ENCODE measurements at regions not wholly inside any gene's neighbourhood (a gene's known extent, or its start where the extent isn't known, plus 50 kb on each side); places are given as distances from the start of the nearest gene placed in this dataset.
"Not testable (repeated sequence)": the region's sequence is repeated elsewhere in the genome, so short reads cannot be mapped to it uniquely, and the experiment has no call there.

GRCh38 chr9:64066736-64067368 lies 1218.2 kb downstream of the FOXD4L5 start:
- H3K4me3 ChIP-seq = no peak overlapping the region
- no peak for DNase-seq (ENCODE audit: low spot score)
- TF ChIP-seq CTCF (IDR thresholded peaks at IDR 0.05) = no peak

GRCh38 chr9:64061013-64061627 lies 1223.9 kb downstream of the FOXD4L5 start:
- TF ChIP-seq CTCF (IDR thresholded peaks at IDR 0.05) = no peak
- DNase-seq (ENCODE audit: low spot score) = no peak
- Histone ChIP-seq H3K27ac (no peak overlapping the region), H3K4me3 (no peak overlapping the region)

More at GRCh38 chr9:64066736-64067368, 1218.2 kb downstream of the FOXD4L5 start:
- no peak overlapping the region for H3K27ac ChIP-seq

- DNase-seq (ENCODE audit: low spot score); H3K27ac ChIP-seq; H3K4me3 ChIP-seq: not testable (repeated sequence)
Observed at GRCh38 chr9:64058070-64058469, 1226.9 kb downstream of the FOXD4L5 start.

- DNase-seq (ENCODE audit: low spot score) = no peak
- Histone ChIP-seq H3K27ac (no peak overlapping the region), H3K4me3 (no peak overlapping the region)
- no peak for TF ChIP-seq CTCF (IDR thresholded peaks at IDR 0.05)
Observed at GRCh38 chr9:64057553-64057952, 1227.5 kb downstream of the FOXD4L5 start.

GRCh38 chr9:64028925-64029324 lies 1256.1 kb downstream of the FOXD4L5 start:
- DNase-seq (ENCODE audit: low spot score); H3K4me3 ChIP-seq: not testable (repeated sequence)

GRCh38 chr9:64020696-64021491 lies 1264.1 kb downstream of the FOXD4L5 start:
- DNase-seq (ENCODE audit: low spot score); H3K4me3 ChIP-seq; H3K27ac ChIP-seq: not testable (repeated sequence)

More at GRCh38 chr9:64028925-64029324, 1256.1 kb downstream of the FOXD4L5 start:
- not testable (repeated sequence) for H3K27ac ChIP-seq

GRCh38 chr9:64017666-64018065 lies 1267.3 kb downstream of the FOXD4L5 start:
- DNase-seq (ENCODE audit: low spot score); H3K27ac ChIP-seq; H3K4me3 ChIP-seq: not testable (repeated sequence)

GRCh38 chr9:64016845-64017406 lies 1268.1 kb downstream of the FOXD4L5 start:
- DNase-seq (ENCODE audit: low spot score); H3K27ac ChIP-seq; H3K4me3 ChIP-seq: not testable (repeated sequence)

GRCh38 chr9:64016246-64016645 lies 1268.8 kb downstream of the FOXD4L5 start:
- not testable (repeated sequence) for H3K4me3 ChIP-seq; DNase-seq (ENCODE audit: low spot score); H3K27ac ChIP-seq

- H3K4me3 ChIP-seq = no peak overlapping the region
- TF ChIP-seq CTCF (IDR thresholded peaks at IDR 0.05) = no peak
- no peak for DNase-seq (ENCODE audit: low spot score)
Observed at GRCh38 chr9:64015136-64015535, 1269.9 kb downstream of the FOXD4L5 start.

GRCh38 chr9:64014386-64015091 lies 1270.5 kb downstream of the FOXD4L5 start:
- H3K4me3 ChIP-seq; DNase-seq (ENCODE audit: low spot score); H3K27ac ChIP-seq: not testable (repeated sequence)

More at GRCh38 chr9:64015136-64015535, 1269.9 kb downstream of the FOXD4L5 start:
- H3K27ac ChIP-seq = no peak overlapping the region

GRCh38 chr9:64013122-64013521 lies 1271.9 kb downstream of the FOXD4L5 start:
- DNase-seq (ENCODE audit: low spot score); H3K4me3 ChIP-seq; H3K27ac ChIP-seq: not testable (repeated sequence)

GRCh38 chr9:64012014-64012413 lies 1273.0 kb downstream of the FOXD4L5 start:
- DNase-seq (ENCODE audit: low spot score); H3K27ac ChIP-seq; H3K4me3 ChIP-seq: not testable (repeated sequence)

All from coronary artery (tissue), 2 donors.